ENCODE measurements at regions not wholly inside any gene's neighbourhood (a gene's known extent, or its start where the extent isn't known, plus 50 kb on each side); places are given as distances from the start of the nearest gene placed in this dataset.

GRCh38 chr4:3697033-3697432, 69.2 kb upstream of the ADRA2C start:
- Mint-ChIP-seq H3K27ac (no peak overlapping the region), H3K4me1 (no peaks in the 10 kb centered on the region), H3K9me3 (peaks cover 5% of the 10 kb centered on the region), H3K4me3 (no peak overlapping the region), H3K36me3 (no peaks in the 10 kb centered on the region)
- DNase-seq (ENCODE audit: low spot score in 2 of 2) (no peak), ATAC-seq (no peak)

- no peaks in the 10 kb centered on the region for H3K36me3 Mint-ChIP-seq
- no peak overlapping the region for H3K4me3 Mint-ChIP-seq
- no peaks in the 10 kb centered on the region for H3K4me1 Mint-ChIP-seq
- H3K27ac Mint-ChIP-seq: no peak overlapping the region
- no peak for DNase-seq (ENCODE audit: low spot score in 2 of 2)
- H3K9me3 Mint-ChIP-seq: no peaks in the 10 kb centered on the region
- peak; percentile 33 for ATAC-seq
Observed at GRCh38 chr4:3690551-3691152, 75.5 kb upstream of the ADRA2C start.

GRCh38 chr4:3689576-3690550, 76.3 kb upstream of the ADRA2C start:
- DNase-seq (ENCODE audit: low spot score in 2 of 2): no peak
- H3K4me3 Mint-ChIP-seq: no peak overlapping the region
- H3K27ac Mint-ChIP-seq: no peak overlapping the region

GRCh38 chr4:3689006-3689405, 77.2 kb upstream of the ADRA2C start:
- H3K4me3 Mint-ChIP-seq: no peak overlapping the region
- no peaks in the 10 kb centered on the region for H3K9me3 Mint-ChIP-seq
- no peaks in the 10 kb centered on the region for H3K4me1 Mint-ChIP-seq
- no peak for ATAC-seq
- H3K36me3 Mint-ChIP-seq: no peaks in the 10 kb centered on the region
- no peak for DNase-seq (ENCODE audit: low spot score in 2 of 2)
- H3K27ac Mint-ChIP-seq: no peak overlapping the region

More at GRCh38 chr4:3689576-3690550, 76.3 kb upstream of the ADRA2C start:
- no peaks in the 10 kb centered on the region for H3K4me1 Mint-ChIP-seq
- H3K36me3 Mint-ChIP-seq: no peaks in the 10 kb centered on the region
- ATAC-seq: peak; percentile 8
- no peaks in the 10 kb centered on the region for H3K9me3 Mint-ChIP-seq

GRCh38 chr4:3688018-3688998, 77.9 kb upstream of the ADRA2C start:
- Mint-ChIP-seq H3K4me3 (no peak overlapping the region), H3K4me1 (no peaks in the 10 kb centered on the region), H3K27ac (no peak overlapping the region), H3K9me3 (no peaks in the 10 kb centered on the region), H3K36me3 (no peaks in the 10 kb centered on the region)
- ATAC-seq: no peak
- DNase-seq (ENCODE audit: low spot score in 2 of 2): no peak

- H3K4me3 Mint-ChIP-seq: no peak overlapping the region
- no peak for ATAC-seq
- no peak overlapping the region for H3K27ac Mint-ChIP-seq
- DNase-seq (ENCODE audit: low spot score in 2 of 2): no peak
- no peaks in the 10 kb centered on the region for H3K9me3 Mint-ChIP-seq
- no peaks in the 10 kb centered on the region for H3K4me1 Mint-ChIP-seq
- H3K36me3 Mint-ChIP-seq: no peaks in the 10 kb centered on the region
Observed at GRCh38 chr4:3687538-3687937, 78.6 kb upstream of the ADRA2C start.

- H3K27ac Mint-ChIP-seq: no peak overlapping the region
- H3K4me1 Mint-ChIP-seq: no peaks in the 10 kb centered on the region
- no peak overlapping the region for H3K4me3 Mint-ChIP-seq
- no peak for DNase-seq (ENCODE audit: low spot score in 2 of 2)
- no peak for ATAC-seq
- H3K36me3 Mint-ChIP-seq: no peaks in the 10 kb centered on the region
- H3K9me3 Mint-ChIP-seq: no peaks in the 10 kb centered on the region
Observed at GRCh38 chr4:3686753-3687152, 79.4 kb upstream of the ADRA2C start.

- H3K4me3 Mint-ChIP-seq: no peak overlapping the region
- ATAC-seq (no peak), DNase-seq (ENCODE audit: low spot score in 2 of 2) (no peak)
- H3K4me1 Mint-ChIP-seq: no peaks in the 10 kb centered on the region
- no peaks in the 10 kb centered on the region for H3K9me3 Mint-ChIP-seq
- no peak overlapping the region for H3K27ac Mint-ChIP-seq
- no peaks in the 10 kb centered on the region for H3K36me3 Mint-ChIP-seq
Observed at GRCh38 chr4:3685081-3685645, 81.0 kb upstream of the ADRA2C start.

GRCh38 chr4:3684546-3684945, 81.6 kb upstream of the ADRA2C start:
- ATAC-seq (no peak), DNase-seq (ENCODE audit: low spot score in 2 of 2) (no peak)
- H3K27ac Mint-ChIP-seq: no peak overlapping the region
- H3K4me3 Mint-ChIP-seq: no peak overlapping the region
- H3K9me3 Mint-ChIP-seq: no peaks in the 10 kb centered on the region
- H3K36me3 Mint-ChIP-seq: no peaks in the 10 kb centered on the region
- no peaks in the 10 kb centered on the region for H3K4me1 Mint-ChIP-seq

- Mint-ChIP-seq H3K4me1 (no peaks in the 10 kb centered on the region), H3K4me3 (no peak overlapping the region), H3K36me3 (no peaks in the 10 kb centered on the region), H3K9me3 (no peaks in the 10 kb centered on the region), H3K27ac (no peak overlapping the region)
- ATAC-seq (no peak), DNase-seq (ENCODE audit: low spot score in 2 of 2) (no peak)
Observed at GRCh38 chr4:3683744-3684421, 82.3 kb upstream of the ADRA2C start.

- no peaks in the 10 kb centered on the region for H3K4me1 Mint-ChIP-seq
- DNase-seq (ENCODE audit: low spot score in 2 of 2) (no peak), ATAC-seq (no peak)
- H3K27ac Mint-ChIP-seq: no peak overlapping the region
- no peaks in the 10 kb centered on the region for H3K36me3 Mint-ChIP-seq
- no peak overlapping the region for H3K4me3 Mint-ChIP-seq
- H3K9me3 Mint-ChIP-seq: no peaks in the 10 kb centered on the region
Observed at GRCh38 chr4:3683077-3683743, 83.0 kb upstream of the ADRA2C start.

- Mint-ChIP-seq H3K4me3 (no peak overlapping the region), H3K36me3 (no peaks in the 10 kb centered on the region), H3K4me1 (no peaks in the 10 kb centered on the region), H3K9me3 (no peaks in the 10 kb centered on the region), H3K27ac (no peak overlapping the region)
- ATAC-seq (peak; percentile 17), DNase-seq (ENCODE audit: low spot score in 2 of 2) (no peak)
Observed at GRCh38 chr4:3682236-3683076, 83.7 kb upstream of the ADRA2C start.

- no peak for DNase-seq (ENCODE audit: low spot score in 2 of 2)
- Mint-ChIP-seq H3K27ac (no peak overlapping the region), H3K9me3 (no peaks in the 10 kb centered on the region), H3K36me3 (no peaks in the 10 kb centered on the region), H3K4me3 (no peak overlapping the region), H3K4me1 (no peaks in the 10 kb centered on the region)
- ATAC-seq: no peak
Observed at GRCh38 chr4:3681191-3681590, 85.0 kb upstream of the ADRA2C start.

Measured in stimulated activated effector memory CD8-positive, alpha-beta T cell treated with anti-CD3 and anti-CD28 coated beads, Interleukin-12 subunit alpha, Interleukin-12 subunit beta, amount 100 ng/mL, for 72 hours (primary cell).